NT2/D1 (cell line): ENCODE measurements at regions not wholly inside any gene's neighbourhood (a gene's known extent, or its start where the extent isn't known, plus 50 kb on each side); places are given as distances from the start of the nearest gene placed in this dataset.

ENCODE experiments used
- SUZ12 ChIP-seq: IDR thresholded peaks from 2 replicates; pipeline ENCODE4 v1.6.1; 2011; ENCODE audit not compliant: insufficient read length, insufficient read depth; ENCODE audit errors: extremely low read depth
- ZNF274 ChIP-seq: IDR thresholded peaks from 2 replicates; pipeline ENCODE4 v1.6.1; 2011; ENCODE audit warnings: mild to moderate bottlenecking, low read depth, low read length

- TF ChIP-seq ZNF274 (no peak), SUZ12 (no peak)
Measured at GRCh38 chr4:18529482-18529881, 507.9 kb upstream of the LCORL start.
